ENCODE measurements at regions not wholly inside any gene's neighbourhood (a gene's known extent, or its start where the extent isn't known, plus 50 kb on each side); places are given as distances from the start of the nearest gene placed in this dataset.

- intact Hi-C loops (cut with micrococcal nuclease): no loop called here
- Mint-ChIP-seq H3K27me3 (ENCODE audit: low read depth) (no peaks in the 10 kb centered on the region), H3K4me1 (ENCODE audit: low read depth) (no peaks in the 10 kb centered on the region), H3K27ac (no peak overlapping the region), H3K4me3 (no peak overlapping the region), H3K9me3 (no peaks in the 10 kb centered on the region), H3K36me3 (ENCODE audit: low read depth) (no peaks in the 10 kb centered on the region)
- no peak for DNase-seq
- CTCF ChIA-PET: no interaction called here
Observed at GRCh38 chr1:217275655-217276398, 355.1 kb downstream of the GPATCH2 start.

- Mint-ChIP-seq H3K9me3 (no peaks in the 10 kb centered on the region), H3K4me3 (no peak overlapping the region), H3K36me3 (ENCODE audit: low read depth) (no peaks in the 10 kb centered on the region), H3K27ac (no peak overlapping the region), H3K4me1 (ENCODE audit: low read depth) (no peaks in the 10 kb centered on the region), H3K27me3 (ENCODE audit: low read depth) (no peaks in the 10 kb centered on the region)
- no peak for DNase-seq
- intact Hi-C loops (cut with micrococcal nuclease): no loop called here
- CTCF ChIA-PET: no interaction called here
Observed at GRCh38 chr1:217274927-217275654, 355.8 kb downstream of the GPATCH2 start.

- Mint-ChIP-seq H3K27me3 (ENCODE audit: low read depth) (no peaks in the 10 kb centered on the region), H3K27ac (no peak overlapping the region), H3K4me3 (no peak overlapping the region), H3K36me3 (ENCODE audit: low read depth) (no peaks in the 10 kb centered on the region), H3K4me1 (ENCODE audit: low read depth) (no peaks in the 10 kb centered on the region), H3K9me3 (no peaks in the 10 kb centered on the region)
- DNase-seq: no peak
- intact Hi-C loops (cut with micrococcal nuclease): no loop called here
- CTCF ChIA-PET: no interaction called here
Observed at GRCh38 chr1:217274416-217274815, 356.5 kb downstream of the GPATCH2 start.

GRCh38 chr1:217273866-217274265, 357.0 kb downstream of the GPATCH2 start:
- Mint-ChIP-seq H3K9me3 (no peaks in the 10 kb centered on the region), H3K27me3 (ENCODE audit: low read depth) (no peaks in the 10 kb centered on the region), H3K4me1 (ENCODE audit: low read depth) (no peaks in the 10 kb centered on the region), H3K27ac (no peak overlapping the region), H3K36me3 (ENCODE audit: low read depth) (no peaks in the 10 kb centered on the region), H3K4me3 (no peak overlapping the region)
- CTCF ChIA-PET: no interaction called here
- intact Hi-C loops (cut with micrococcal nuclease): no loop called here
- DNase-seq: no peak

GRCh38 chr1:217272385-217272784, 358.5 kb downstream of the GPATCH2 start:
- CTCF ChIA-PET: no interaction called here
- no peaks in the 10 kb centered on the region for H3K9me3 Mint-ChIP-seq
- no peak overlapping the region for H3K4me3 Mint-ChIP-seq
- no peak for DNase-seq
- intact Hi-C loops (cut with micrococcal nuclease): no loop called here
- H3K36me3 Mint-ChIP-seq (ENCODE audit: low read depth): no peaks in the 10 kb centered on the region
- no peak overlapping the region for H3K27ac Mint-ChIP-seq
- H3K27me3 Mint-ChIP-seq (ENCODE audit: low read depth): no peaks in the 10 kb centered on the region
- no peaks in the 10 kb centered on the region for H3K4me1 Mint-ChIP-seq (ENCODE audit: low read depth)

- DNase-seq: no peak
- no peak overlapping the region for H3K27ac Mint-ChIP-seq
- H3K27me3 Mint-ChIP-seq (ENCODE audit: low read depth): no peaks in the 10 kb centered on the region
- H3K4me3 Mint-ChIP-seq: no peak overlapping the region
- CTCF ChIA-PET: no interaction called here
- H3K9me3 Mint-ChIP-seq: no peaks in the 10 kb centered on the region
- intact Hi-C loops (cut with micrococcal nuclease): no loop called here
- no peaks in the 10 kb centered on the region for H3K4me1 Mint-ChIP-seq (ENCODE audit: low read depth)
- H3K36me3 Mint-ChIP-seq (ENCODE audit: low read depth): no peaks in the 10 kb centered on the region
Observed at GRCh38 chr1:217270101-217270500, 360.8 kb downstream of the GPATCH2 start.

GRCh38 chr1:217268058-217268457, 362.8 kb downstream of the GPATCH2 start:
- no peak for DNase-seq
- H3K27me3 Mint-ChIP-seq (ENCODE audit: low read depth): no peaks in the 10 kb centered on the region
- CTCF ChIA-PET: interaction anchor here (0.6 kb wide), 1 partner anchor 714 kb away, joined by 3 read pairs; no protein-coding TSS in a partner anchor
- no peak overlapping the region for H3K27ac Mint-ChIP-seq
- H3K9me3 Mint-ChIP-seq: no peaks in the 10 kb centered on the region
- no peaks in the 10 kb centered on the region for H3K36me3 Mint-ChIP-seq (ENCODE audit: low read depth)
- no peak overlapping the region for H3K4me3 Mint-ChIP-seq
- intact Hi-C loops (cut with micrococcal nuclease): no loop called here
- H3K4me1 Mint-ChIP-seq (ENCODE audit: low read depth): no peaks in the 10 kb centered on the region

- CTCF ChIA-PET: interaction anchor here (0.7 kb wide), 1 partner anchor 651 kb away, joined by 3 read pairs; no protein-coding TSS in a partner anchor
- DNase-seq: no peak
- no peaks in the 10 kb centered on the region for H3K27me3 Mint-ChIP-seq (ENCODE audit: low read depth)
- H3K4me3 Mint-ChIP-seq: no peak overlapping the region
- H3K4me1 Mint-ChIP-seq (ENCODE audit: low read depth): no peaks in the 10 kb centered on the region
- H3K36me3 Mint-ChIP-seq (ENCODE audit: low read depth): no peaks in the 10 kb centered on the region
- H3K27ac Mint-ChIP-seq: no peak overlapping the region
- intact Hi-C loops (cut with micrococcal nuclease): no loop called here
- H3K9me3 Mint-ChIP-seq: no peaks in the 10 kb centered on the region
Observed at GRCh38 chr1:217261636-217262035, 369.3 kb downstream of the GPATCH2 start.

GRCh38 chr1:217260676-217261075, 370.2 kb downstream of the GPATCH2 start:
- H3K4me3 Mint-ChIP-seq: no peak overlapping the region
- no peaks in the 10 kb centered on the region for H3K9me3 Mint-ChIP-seq
- DNase-seq: no peak
- no peaks in the 10 kb centered on the region for H3K36me3 Mint-ChIP-seq (ENCODE audit: low read depth)
- intact Hi-C loops (cut with micrococcal nuclease): no loop called here
- no peaks in the 10 kb centered on the region for H3K27me3 Mint-ChIP-seq (ENCODE audit: low read depth)
- CTCF ChIA-PET: no interaction called here
- no peak overlapping the region for H3K27ac Mint-ChIP-seq
- H3K4me1 Mint-ChIP-seq (ENCODE audit: low read depth): no peaks in the 10 kb centered on the region

GRCh38 chr1:217253985-217254384, 376.9 kb downstream of the GPATCH2 start:
- Mint-ChIP-seq H3K9me3 (peaks cover 2% of the 10 kb centered on the region), H3K4me3 (no peak overlapping the region), H3K27me3 (ENCODE audit: low read depth) (no peaks in the 10 kb centered on the region), H3K27ac (no peak overlapping the region), H3K36me3 (ENCODE audit: low read depth) (no peaks in the 10 kb centered on the region), H3K4me1 (ENCODE audit: low read depth) (no peaks in the 10 kb centered on the region)
- no peak for DNase-seq
- intact Hi-C loops (cut with micrococcal nuclease): no loop called here
- CTCF ChIA-PET: no interaction called here

- Mint-ChIP-seq H3K36me3 (ENCODE audit: low read depth) (no peaks in the 10 kb centered on the region), H3K27ac (no peak overlapping the region), H3K4me1 (ENCODE audit: low read depth) (no peaks in the 10 kb centered on the region), H3K27me3 (ENCODE audit: low read depth) (no peaks in the 10 kb centered on the region), H3K4me3 (no peak overlapping the region), H3K9me3 (peaks cover 2% of the 10 kb centered on the region)
- DNase-seq: no peak
- intact Hi-C loops (cut with micrococcal nuclease): no loop called here
- CTCF ChIA-PET: no interaction called here
Observed at GRCh38 chr1:217253351-217253750, 377.5 kb downstream of the GPATCH2 start.

- intact Hi-C loops (cut with micrococcal nuclease): no loop called here
Observed at GRCh38 chr1:217251121-217251520, 379.8 kb downstream of the GPATCH2 start.

GRCh38 chr1:217249857-217250256, 381.0 kb downstream of the GPATCH2 start:
- Mint-ChIP-seq H3K36me3 (ENCODE audit: low read depth) (no peaks in the 10 kb centered on the region), H3K9me3 (peaks cover 2% of the 10 kb centered on the region), H3K4me3 (no peak overlapping the region), H3K27me3 (ENCODE audit: low read depth) (no peaks in the 10 kb centered on the region), H3K4me1 (ENCODE audit: low read depth) (no peaks in the 10 kb centered on the region), H3K27ac (no peak overlapping the region)
- no peak for DNase-seq
- intact Hi-C loops (cut with micrococcal nuclease): no loop called here
- CTCF ChIA-PET: no interaction called here

More at GRCh38 chr1:217251121-217251520, 379.8 kb downstream of the GPATCH2 start:
- H3K27ac Mint-ChIP-seq: no peak overlapping the region
- peaks cover 2% of the 10 kb centered on the region for H3K9me3 Mint-ChIP-seq
- CTCF ChIA-PET: no interaction called here
- no peak overlapping the region for H3K4me3 Mint-ChIP-seq
- no peak for DNase-seq
- no peaks in the 10 kb centered on the region for H3K36me3 Mint-ChIP-seq (ENCODE audit: low read depth)
- H3K27me3 Mint-ChIP-seq (ENCODE audit: low read depth): no peaks in the 10 kb centered on the region
- no peaks in the 10 kb centered on the region for H3K4me1 Mint-ChIP-seq (ENCODE audit: low read depth)
